GM12878 (cell line): ENCODE measurements at regions not wholly inside any gene's neighbourhood (a gene's known extent, or its start where the extent isn't known, plus 50 kb on each side); places are given as distances from the start of the nearest gene placed in this dataset.

Experiments
- BHLHE40 ChIP-seq, 2 experiments: fragments of 450-650 bp in 1 of 2; IDR thresholded peaks; 2 replicates each; pipeline ENCODE4 v1.6.1; 2011 to 2017; ENCODE audit warnings: low read depth in 2 of 2, borderline replicate concordance in 1 of 2, improper control_type of control experiment in 1 of 2, low read length in 1 of 2, mild to moderate bottlenecking in 1 of 2
- CTCF ChIP-seq, 3 experiments: IDR thresholded peaks in 2 of 3; conservative IDR thresholded peaks in 1 of 3; 2 replicates each; pipeline ENCODE4 v1.5.1; 2011; ENCODE audit warnings: low read depth in 3 of 3, low read length in 3 of 3, mild to moderate bottlenecking in 3 of 3, control low read depth in 2 of 3, moderate library complexity in 2 of 3, inconsistent platforms in 1 of 3, mixed read lengths in 1 of 3; ENCODE audit not compliant: control insufficient read depth in 2 of 3, insufficient read depth in 1 of 3; ENCODE audit errors: extremely low read depth in 1 of 3
- EGR1 ChIP-seq, 2 experiments: IDR thresholded peaks; 1 replicate in 1 of 2; 2 replicates in 1 of 2; pipeline ENCODE4 v1.6.1; 2011 to 2012; ENCODE audit warnings: low read depth in 2 of 2, low read length in 2 of 2, borderline replicate concordance in 1 of 2, mild to moderate bottlenecking in 1 of 2, moderate library complexity in 1 of 2
- MAX ChIP-seq: IDR thresholded peaks from 2 replicates; pipeline ENCODE4 v1.6.1; 2012; ENCODE audit warnings: low read depth, low read length, improper control_type of control experiment
- NFIC ChIP-seq: IDR thresholded peaks from 2 replicates; pipeline ENCODE4 v1.6.1; 2012; ENCODE audit warnings: low read depth, mild to moderate bottlenecking, inconsistent platforms, low read length, moderate library complexity
- SUZ12 ChIP-seq: fragments of 200-600 bp; sonication (generic); IDR thresholded peaks from one replicate; pipeline ENCODE4 v1.6.1; 2018; ENCODE audit warnings: antibody characterized with exemption, mild to moderate bottlenecking; ENCODE audit not compliant: unreplicated experiment

GRCh38 chr2:16103614-16104314, 163.4 kb downstream of the MYCN start:
- no peak for TF ChIP-seq BHLHE40 (IDR thresholded peaks at IDR 0.05; ENCODE audit: borderline replicate concordance in 1 of 2, low read depth in 2 of 2, low read length in 1 of 2)
- TF ChIP-seq CTCF (IDR thresholded peaks at IDR 0.05 in 2 of 3, conservative IDR thresholded peaks at IDR 0.05 in 1 of 3; ENCODE audit: control insufficient read depth in 2 of 3, extremely low read depth in 1 of 3, insufficient read depth in 1 of 3, low read depth in 3 of 3, low read length in 3 of 3) = no peak
- no peak for TF ChIP-seq NFIC
- no peak for TF ChIP-seq EGR1 (IDR thresholded peaks at IDR 0.05; ENCODE audit: borderline replicate concordance in 1 of 2, low read depth in 2 of 2, low read length in 2 of 2)
- TF ChIP-seq SUZ12 = no peak
- TF ChIP-seq MAX = no peak
